A673 (cell line): ENCODE measurements at regions not wholly inside any gene's neighbourhood (a gene's known extent, or its start where the extent isn't known, plus 50 kb on each side); places are given as distances from the start of the nearest gene placed in this dataset.

ENCODE experiments used
- EZH2 ChIP-seq: fragments of 200-600 bp; sonication (generic); IDR thresholded peaks from 2 replicates; pipeline ENCODE4 v1.6.1; 2017; ENCODE audit warnings: borderline replicate concordance, low read depth, mild to moderate bottlenecking, mixed read lengths, antibody characterized with exemption, low read length; ENCODE audit not compliant: poor library complexity, severe bottlenecking
- TF ChIP-seq, protein P1 (sequence below): fragments of 300-800, 200-600 bp; sonication (generic); conservative IDR thresholded peaks from 2 replicates; pipeline ENCODE4 v1.5.1; 2017; ENCODE audit warnings: low read depth, mild to moderate bottlenecking, antibody characterized with exemption, low read length, moderate library complexity, mixed read lengths

DNA sequence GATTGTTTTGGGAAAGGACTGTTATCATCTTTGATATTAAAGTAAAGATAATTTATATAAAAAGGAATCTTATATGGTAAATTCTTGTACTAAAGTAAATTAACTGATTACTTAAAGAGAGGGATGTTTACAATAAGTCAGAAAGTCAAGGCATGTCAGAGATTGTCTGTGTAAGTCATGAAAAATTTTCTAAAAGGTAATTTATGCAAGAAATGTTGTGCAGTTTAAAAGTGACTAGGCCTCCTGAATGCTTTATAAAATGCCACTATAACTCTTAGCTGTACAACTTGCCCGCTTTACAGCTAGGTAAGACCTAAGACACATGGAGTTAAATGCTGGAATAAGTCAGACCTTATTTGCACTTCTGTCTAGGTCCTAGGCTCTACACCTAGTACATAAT lies 692.9 kb downstream of the GBE1 start:
- TF ChIP-seq, protein P1, sequence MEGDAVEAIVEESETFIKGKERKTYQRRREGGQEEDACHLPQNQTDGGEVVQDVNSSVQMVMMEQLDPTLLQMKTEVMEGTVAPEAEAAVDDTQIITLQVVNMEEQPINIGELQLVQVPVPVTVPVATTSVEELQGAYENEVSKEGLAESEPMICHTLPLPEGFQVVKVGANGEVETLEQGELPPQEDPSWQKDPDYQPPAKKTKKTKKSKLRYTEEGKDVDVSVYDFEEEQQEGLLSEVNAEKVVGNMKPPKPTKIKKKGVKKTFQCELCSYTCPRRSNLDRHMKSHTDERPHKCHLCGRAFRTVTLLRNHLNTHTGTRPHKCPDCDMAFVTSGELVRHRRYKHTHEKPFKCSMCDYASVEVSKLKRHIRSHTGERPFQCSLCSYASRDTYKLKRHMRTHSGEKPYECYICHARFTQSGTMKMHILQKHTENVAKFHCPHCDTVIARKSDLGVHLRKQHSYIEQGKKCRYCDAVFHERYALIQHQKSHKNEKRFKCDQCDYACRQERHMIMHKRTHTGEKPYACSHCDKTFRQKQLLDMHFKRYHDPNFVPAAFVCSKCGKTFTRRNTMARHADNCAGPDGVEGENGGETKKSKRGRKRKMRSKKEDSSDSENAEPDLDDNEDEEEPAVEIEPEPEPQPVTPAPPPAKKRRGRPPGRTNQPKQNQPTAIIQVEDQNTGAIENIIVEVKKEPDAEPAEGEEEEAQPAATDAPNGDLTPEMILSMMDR = no peak
- no peak for TF ChIP-seq EZH2
